ENCODE measurements at regions not wholly inside any gene's neighbourhood (a gene's known extent, or its start where the extent isn't known, plus 50 kb on each side); places are given as distances from the start of the nearest gene placed in this dataset.
"Not testable (repeated sequence)": the region's sequence is repeated elsewhere in the genome, so short reads cannot be mapped to it uniquely, and the experiment has no call there.

- DNase-seq (ENCODE audit: low read depth, low spot score), result no peak
These were observed 538.5 kb downstream of the INSC start for GRCh38 chr11:15653191-15653710.

- no peak for DNase-seq (ENCODE audit: low read depth, low spot score)
These were observed 539.7 kb downstream of the INSC start for GRCh38 chr11:15654451-15654850.

GRCh38 chr11:15655552-15655951 is 540.8 kb downstream of the INSC start:
- no peak for DNase-seq (ENCODE audit: low read depth, low spot score)

GRCh38 chr11:15657264-15657663 is 542.5 kb downstream of the INSC start:
- DNase-seq (ENCODE audit: low read depth, low spot score), result no peak

- DNase-seq (ENCODE audit: low read depth, low spot score), result no peak
These were observed 545.8 kb downstream of the INSC start for GRCh38 chr11:15660496-15660895.

- DNase-seq (ENCODE audit: low read depth, low spot score), result no peak
These were observed 547.6 kb downstream of the INSC start for GRCh38 chr11:15662285-15662684.

GRCh38 chr11:15663777-15664218 is 549.1 kb downstream of the INSC start:
- DNase-seq (ENCODE audit: low read depth, low spot score), result no peak

- DNase-seq (ENCODE audit: low read depth, low spot score), result no peak
These were observed 550.7 kb downstream of the INSC start for GRCh38 chr11:15665368-15665871.

- no peak for DNase-seq (ENCODE audit: low read depth, low spot score)
These were observed 552.5 kb downstream of the INSC start for GRCh38 chr11:15667127-15667725.

- no peak for DNase-seq (ENCODE audit: low read depth, low spot score)
These were observed 554.0 kb downstream of the INSC start for GRCh38 chr11:15668718-15669117.

GRCh38 chr11:15670520-15671070 is 555.9 kb downstream of the INSC start:
- no peak for DNase-seq (ENCODE audit: low read depth, low spot score)

GRCh38 chr11:15671216-15671615 is 556.5 kb downstream of the INSC start:
- DNase-seq (ENCODE audit: low read depth, low spot score), result no peak

- no peak for DNase-seq (ENCODE audit: low read depth, low spot score)
These were observed 558.1 kb downstream of the INSC start for GRCh38 chr11:15672825-15673224.

GRCh38 chr11:15673408-15673831 is 558.7 kb downstream of the INSC start:
- no peak for DNase-seq (ENCODE audit: low read depth, low spot score)

GRCh38 chr11:15674756-15675155 is 560.0 kb downstream of the INSC start:
- no peak for DNase-seq (ENCODE audit: low read depth, low spot score)

GRCh38 chr11:15675683-15676082 is 561.0 kb downstream of the INSC start:
- DNase-seq (ENCODE audit: low read depth, low spot score), result no peak

GRCh38 chr11:15677181-15677580 is 562.5 kb downstream of the INSC start:
- DNase-seq (ENCODE audit: low read depth, low spot score), result no peak

GRCh38 chr11:15683528-15683927 is 568.8 kb downstream of the INSC start:
- DNase-seq (ENCODE audit: low read depth, low spot score), result no peak

- DNase-seq (ENCODE audit: low read depth, low spot score), result no peak
These were observed 570.6 kb downstream of the INSC start for GRCh38 chr11:15685306-15685705.

GRCh38 chr11:15686259-15686658 is 571.5 kb downstream of the INSC start:
- not testable (repeated sequence) for DNase-seq (ENCODE audit: low read depth, low spot score)

GRCh38 chr11:15687342-15687741 is 572.6 kb downstream of the INSC start:
- no peak for DNase-seq (ENCODE audit: low read depth, low spot score)

- no peak for DNase-seq (ENCODE audit: low read depth, low spot score)
These were observed 573.6 kb downstream of the INSC start for GRCh38 chr11:15688351-15688792.

- no peak for DNase-seq (ENCODE audit: low read depth, low spot score)
These were observed 575.6 kb downstream of the INSC start for GRCh38 chr11:15690320-15690719.
